NB4 (cell line): ENCODE measurements at regions not wholly inside any gene's neighbourhood (a gene's known extent, or its start where the extent isn't known, plus 50 kb on each side); places are given as distances from the start of the nearest gene placed in this dataset.
"Not testable (repeated sequence)": the region's sequence is repeated elsewhere in the genome, so short reads cannot be mapped to it uniquely, and the experiment has no call there.

Experiments used
- DNase-seq: peaks from one replicate; pipeline ENCODE4 v3.0.0; 2010; ENCODE audit warnings: low read depth
- H3K4me3 ChIP-seq: one replicate; pipeline ENCODE4 v1.5.1; 2011; ENCODE audit warnings: mild to moderate bottlenecking, low read depth, low read length, moderate library complexity
- MYC ChIP-seq: IDR thresholded peaks from 2 replicates; pipeline ENCODE4 v1.6.1; 2011; ENCODE audit warnings: low read depth, low read length
- POLR2A ChIP-seq: IDR thresholded peaks from 2 replicates; pipeline ENCODE4 v1.6.1; 2011; ENCODE audit warnings: mild to moderate bottlenecking; ENCODE audit not compliant: insufficient read length; ENCODE audit errors: extremely low read depth
- TF ChIP-seq, protein P1 (sequence below): IDR thresholded peaks from one replicate; pipeline ENCODE4 v1.5.1; 2012; ENCODE audit warnings: low read depth, low read length
- TF ChIP-seq, protein P2 (sequence below): IDR thresholded peaks from 2 replicates; pipeline ENCODE4 v1.6.1; 2011; ENCODE audit warnings: low read depth, low read length

DNA sequence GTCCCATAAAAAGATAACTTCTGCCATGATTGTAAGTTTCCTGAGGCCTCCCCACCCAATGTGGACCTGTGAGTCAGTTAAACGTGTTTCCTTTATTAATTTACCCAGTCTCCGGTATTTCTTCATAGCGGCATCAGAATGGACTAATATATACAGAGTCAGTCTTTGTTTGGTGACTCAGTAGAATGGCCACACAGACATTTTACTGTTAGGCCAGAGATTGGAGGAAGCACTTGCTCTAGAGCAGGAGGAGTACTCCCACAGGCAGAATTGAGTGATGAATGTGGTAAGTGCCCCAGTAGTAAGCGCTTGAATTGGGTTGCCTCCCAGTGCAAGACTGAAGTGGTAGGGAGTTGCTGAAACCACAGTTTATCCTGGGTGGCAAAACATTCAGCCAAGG is 149.5 kb upstream of the SMIM30 start:
- H3K4me3 ChIP-seq, result no peak overlapping the region
- TF ChIP-seq MYC (no peak), POLR2A (no peak)
- TF ChIP-seq, protein P1, sequence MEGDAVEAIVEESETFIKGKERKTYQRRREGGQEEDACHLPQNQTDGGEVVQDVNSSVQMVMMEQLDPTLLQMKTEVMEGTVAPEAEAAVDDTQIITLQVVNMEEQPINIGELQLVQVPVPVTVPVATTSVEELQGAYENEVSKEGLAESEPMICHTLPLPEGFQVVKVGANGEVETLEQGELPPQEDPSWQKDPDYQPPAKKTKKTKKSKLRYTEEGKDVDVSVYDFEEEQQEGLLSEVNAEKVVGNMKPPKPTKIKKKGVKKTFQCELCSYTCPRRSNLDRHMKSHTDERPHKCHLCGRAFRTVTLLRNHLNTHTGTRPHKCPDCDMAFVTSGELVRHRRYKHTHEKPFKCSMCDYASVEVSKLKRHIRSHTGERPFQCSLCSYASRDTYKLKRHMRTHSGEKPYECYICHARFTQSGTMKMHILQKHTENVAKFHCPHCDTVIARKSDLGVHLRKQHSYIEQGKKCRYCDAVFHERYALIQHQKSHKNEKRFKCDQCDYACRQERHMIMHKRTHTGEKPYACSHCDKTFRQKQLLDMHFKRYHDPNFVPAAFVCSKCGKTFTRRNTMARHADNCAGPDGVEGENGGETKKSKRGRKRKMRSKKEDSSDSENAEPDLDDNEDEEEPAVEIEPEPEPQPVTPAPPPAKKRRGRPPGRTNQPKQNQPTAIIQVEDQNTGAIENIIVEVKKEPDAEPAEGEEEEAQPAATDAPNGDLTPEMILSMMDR, result no peak
- TF ChIP-seq, protein P2, sequence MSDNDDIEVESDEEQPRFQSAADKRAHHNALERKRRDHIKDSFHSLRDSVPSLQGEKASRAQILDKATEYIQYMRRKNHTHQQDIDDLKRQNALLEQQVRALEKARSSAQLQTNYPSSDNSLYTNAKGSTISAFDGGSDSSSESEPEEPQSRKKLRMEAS, result no peak
- DNase-seq, result peak; percentile 88

DNA sequence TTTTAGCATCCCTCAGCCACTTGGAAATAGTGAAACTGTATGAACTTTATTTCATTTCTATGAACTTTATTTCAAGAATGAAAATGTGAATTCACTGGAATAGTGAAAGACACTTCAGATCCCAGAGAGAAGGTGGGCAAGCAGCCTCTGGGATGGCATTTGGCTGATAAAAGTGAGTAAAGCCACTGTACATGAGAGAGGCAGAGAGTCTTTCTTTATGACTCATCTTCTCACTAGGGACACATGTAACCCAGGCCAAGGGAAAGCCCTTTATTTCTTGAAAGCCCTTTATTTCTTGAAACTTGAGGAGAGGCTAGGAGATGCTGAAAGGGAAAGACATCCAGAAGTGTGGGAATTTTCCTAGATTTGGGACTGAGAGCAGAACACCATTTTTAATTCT is 148.9 kb upstream of the SMIM30 start:
- peak; percentile 42 for DNase-seq
- TF ChIP-seq, protein P2, result no peak
- TF ChIP-seq POLR2A (no peak), MYC (no peak)
- TF ChIP-seq, protein P1, result no peak
- no peak overlapping the region for H3K4me3 ChIP-seq

DNA sequence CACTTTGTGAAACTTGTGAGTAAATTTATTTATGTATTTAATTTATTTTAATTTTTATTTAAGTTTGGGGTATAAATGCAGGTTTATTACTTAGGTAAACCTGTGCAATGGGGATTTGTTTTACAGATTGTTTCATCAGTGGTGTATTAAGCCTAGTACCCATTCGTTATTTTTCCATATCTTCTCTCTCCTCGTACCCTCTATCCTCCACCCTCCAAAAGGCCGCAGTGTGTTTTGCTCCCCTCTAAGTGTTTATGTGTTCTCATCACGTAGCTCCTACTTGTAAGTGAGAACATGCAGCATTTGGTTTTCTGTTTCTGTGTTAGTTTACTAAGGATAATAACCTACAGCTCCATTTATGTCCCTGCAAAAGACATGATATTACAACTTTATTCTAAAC is 145.4 kb upstream of the SMIM30 start:
- TF ChIP-seq, protein P1, result no peak
- TF ChIP-seq, protein P2, result no peak
- no peak for TF ChIP-seq MYC
- TF ChIP-seq POLR2A, result no peak
- no peak overlapping the region for H3K4me3 ChIP-seq
- DNase-seq, result no peak

DNA sequence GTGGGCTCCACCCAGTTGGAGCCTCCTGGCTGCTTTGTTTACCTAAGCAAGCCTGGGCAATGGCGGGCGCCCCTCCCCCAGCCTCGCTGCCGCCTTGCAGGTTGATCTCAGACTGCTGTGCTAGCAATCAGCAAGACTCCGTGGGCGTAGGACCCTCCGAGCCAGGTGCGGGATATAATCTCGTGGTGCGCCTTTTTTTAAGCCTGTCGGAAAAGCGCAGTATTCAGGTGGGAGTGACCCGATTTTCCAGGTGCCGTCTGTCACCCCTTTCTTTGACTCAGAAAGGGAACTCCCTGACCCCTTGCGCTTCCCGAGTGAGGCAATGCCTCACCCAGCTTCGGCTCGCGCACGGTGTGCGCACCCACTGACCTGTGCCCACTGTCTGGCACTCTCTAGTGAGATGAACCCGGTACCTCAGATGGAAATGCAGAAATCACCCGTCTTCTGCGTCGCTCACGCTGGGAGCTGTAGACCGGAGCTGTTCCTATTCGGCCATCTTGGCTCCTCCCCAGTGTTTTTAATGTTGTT is 144.9 kb upstream of the SMIM30 start:
- H3K4me3 ChIP-seq, DNase-seq: not testable (repeated sequence)

DNA sequence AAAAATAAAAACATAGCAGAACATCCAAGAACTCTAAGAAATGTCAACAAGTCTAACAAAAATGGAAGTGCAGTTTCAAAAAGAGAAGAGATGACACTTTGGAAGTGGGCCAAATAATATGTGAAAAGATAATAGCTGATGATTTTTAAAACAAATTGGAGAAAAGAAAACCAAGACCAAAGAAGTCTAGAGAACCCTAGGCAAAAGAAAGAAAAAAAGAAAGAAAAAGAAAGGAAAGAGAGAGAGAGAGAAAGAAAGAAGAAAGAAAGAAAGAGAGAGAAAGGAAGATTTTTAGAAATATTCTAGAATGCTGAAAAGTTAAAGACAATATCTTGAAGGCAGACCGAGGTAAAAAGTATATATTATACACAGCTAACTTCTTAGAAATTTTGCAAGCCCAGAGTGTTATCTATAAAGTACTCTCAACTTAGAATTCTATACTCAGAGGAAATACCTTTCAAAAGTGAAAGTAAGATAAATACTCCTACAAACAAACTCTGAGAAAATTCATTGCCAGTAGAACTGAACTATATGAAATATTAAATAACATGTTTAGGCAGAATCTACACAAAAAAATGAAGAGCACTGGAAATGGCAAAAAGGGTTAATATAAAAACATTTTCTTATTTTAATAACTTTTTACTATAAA is 138.7 kb upstream of the SMIM30 start:
- DNase-seq, result peak; percentile 10
- peak overlapping the region; percentile 40 for H3K4me3 ChIP-seq
- TF ChIP-seq POLR2A (no peak), MYC (no peak)
- TF ChIP-seq, protein P2, result no peak
- TF ChIP-seq, protein P1, result no peak

DNA sequence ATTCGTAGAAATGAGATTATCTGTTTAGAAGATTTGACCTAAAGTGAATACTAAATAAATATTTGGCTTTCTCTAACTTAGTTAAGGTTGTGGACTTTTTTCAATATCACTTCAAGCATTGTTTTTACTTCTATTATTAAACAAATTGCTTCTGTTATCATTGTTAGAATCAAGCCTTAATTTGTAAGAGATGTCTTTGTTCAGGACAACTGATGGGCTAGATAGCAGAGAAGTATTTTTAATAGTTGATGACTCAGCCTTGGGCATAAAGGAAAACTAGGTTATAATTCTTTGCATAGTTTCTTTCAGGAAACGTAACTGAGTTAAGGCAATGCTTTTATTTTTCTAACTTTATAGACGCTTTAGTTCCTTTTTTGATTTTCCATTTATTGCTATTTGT is 128.8 kb upstream of the SMIM30 start:
- DNase-seq, result no peak
- no peak overlapping the region for H3K4me3 ChIP-seq
- TF ChIP-seq POLR2A (no peak), MYC (no peak)
- TF ChIP-seq, protein P2, result no peak
- TF ChIP-seq, protein P1, result no peak
